GM23338 (cell line): ENCODE measurements at regions not wholly inside any gene's neighbourhood (a gene's known extent, or its start where the extent isn't known, plus 50 kb on each side); places are given as distances from the start of the nearest gene placed in this dataset.

Experiments
- CREB1 ChIP-seq: fragments of 250-450 bp; sonication (Bioruptor Pico); IDR thresholded peaks from 2 replicates; pipeline ENCODE4 v1.5.0; 2020; ENCODE audit warnings: low read depth, mild to moderate bottlenecking, moderate library complexity
- EZH2 ChIP-seq: fragments of 200-600 bp; sonication (generic); IDR thresholded peaks from one replicate; pipeline ENCODE4 v1.8.0; 2017; ENCODE audit warnings: antibody characterized with exemption, mild to moderate bottlenecking, low read depth; ENCODE audit not compliant: unreplicated experiment
- EZH2phosphoT487 ChIP-seq: fragments of 200-600 bp; sonication (generic); IDR thresholded peaks from one replicate; pipeline ENCODE4 v1.8.1; 2018; ENCODE audit warnings: antibody characterized with exemption; ENCODE audit not compliant: unreplicated experiment
- JUNB ChIP-seq: IDR thresholded peaks from one replicate; pipeline ENCODE4 v1.6.1; 2016; ENCODE audit warnings: antibody characterized with exemption; ENCODE audit not compliant: unreplicated experiment
- NANOG ChIP-seq: IDR thresholded peaks from 2 replicates; pipeline ENCODE4 v1.6.1; 2016; ENCODE audit warnings: antibody characterized with exemption, borderline replicate concordance
- POLR2AphosphoS5 ChIP-seq: IDR thresholded peaks from 2 replicates; pipeline ENCODE4 v1.6.1; 2016; ENCODE audit warnings: antibody characterized with exemption, low read depth
- STAT1 ChIP-seq: IDR thresholded peaks from one replicate; pipeline ENCODE4 v1.6.1; 2016; ENCODE audit warnings: antibody characterized with exemption; ENCODE audit not compliant: unreplicated experiment
- ZNF114 ChIP-seq: fragments of 250-450 bp; sonication (Bioruptor Pico); IDR thresholded peaks from 2 replicates; pipeline ENCODE4 v1.5.0; 2020; ENCODE audit warnings: mild to moderate bottlenecking, moderate library complexity
- ZNF331 ChIP-seq: fragments of 250-450 bp; sonication (Bioruptor Pico); IDR thresholded peaks from 2 replicates; pipeline ENCODE4 v1.5.0; 2020; ENCODE audit warnings: low read depth, mild to moderate bottlenecking, moderate library complexity
- TF ChIP-seq, protein P1 (sequence below), 2 experiments: fragments of 200-600 bp in 1 of 2; sonication (generic) in 1 of 2; conservative IDR thresholded peaks; 2 replicates each; pipeline versions ENCODE4 v1.5.1 to v1.6.1; 2016 to 2017; ENCODE audit warnings: antibody characterized with exemption in 2 of 2, low read depth in 2 of 2, mild to moderate bottlenecking in 2 of 2, moderate library complexity in 1 of 2
- TF ChIP-seq, protein P2 (sequence below): IDR thresholded peaks from one replicate; pipeline ENCODE4 v1.6.1; 2018; ENCODE audit warnings: antibody characterized with exemption; ENCODE audit not compliant: unreplicated experiment
- TF ChIP-seq, protein P3 (sequence below): IDR thresholded peaks from 2 replicates; pipeline ENCODE4 v1.6.1; 2016; ENCODE audit warnings: antibody characterized with exemption
- TF ChIP-seq, protein P4 (sequence below): fragments of 250-450 bp; sonication (Bioruptor Pico); IDR thresholded peaks from 2 replicates; pipeline ENCODE4 v1.5.0; 2020; ENCODE audit warnings: mild to moderate bottlenecking, moderate library complexity

DNA sequence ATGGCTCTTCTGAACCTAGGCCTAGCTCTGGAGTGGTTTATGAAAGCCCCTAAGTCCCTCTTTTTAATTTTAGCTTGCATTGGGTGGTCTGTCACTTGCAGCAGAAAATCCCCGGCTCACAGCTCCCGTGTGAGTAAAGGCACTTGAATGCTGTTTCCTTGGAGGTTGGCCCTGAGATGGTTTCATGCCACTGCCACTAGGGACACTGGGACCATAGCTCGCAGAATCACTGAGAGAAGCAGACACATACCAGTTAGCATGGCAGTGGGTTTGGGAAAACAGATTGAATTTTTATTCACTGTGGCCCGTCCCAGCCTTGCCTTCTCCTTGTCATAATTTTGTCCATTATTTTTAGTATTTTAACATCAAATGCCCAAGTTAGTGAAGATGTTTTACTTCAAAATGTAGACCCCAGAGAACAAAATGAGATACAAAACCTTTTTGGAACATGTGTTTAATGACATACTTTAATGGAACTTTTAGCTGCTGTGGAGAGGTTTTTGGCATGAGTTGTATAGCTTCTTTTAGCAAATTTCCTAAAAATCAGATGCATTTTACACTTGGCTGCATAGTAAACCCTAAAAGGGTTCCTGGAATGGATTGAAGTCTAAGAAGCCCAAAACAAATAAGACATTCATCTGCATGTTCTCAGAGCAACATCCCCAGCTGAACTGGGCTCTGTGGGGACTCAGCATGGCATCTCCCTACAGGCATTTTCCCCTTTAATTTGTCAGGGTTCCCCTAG, 259.7 kb upstream of the PITRM1 start:
- TF ChIP-seq, protein P1, sequence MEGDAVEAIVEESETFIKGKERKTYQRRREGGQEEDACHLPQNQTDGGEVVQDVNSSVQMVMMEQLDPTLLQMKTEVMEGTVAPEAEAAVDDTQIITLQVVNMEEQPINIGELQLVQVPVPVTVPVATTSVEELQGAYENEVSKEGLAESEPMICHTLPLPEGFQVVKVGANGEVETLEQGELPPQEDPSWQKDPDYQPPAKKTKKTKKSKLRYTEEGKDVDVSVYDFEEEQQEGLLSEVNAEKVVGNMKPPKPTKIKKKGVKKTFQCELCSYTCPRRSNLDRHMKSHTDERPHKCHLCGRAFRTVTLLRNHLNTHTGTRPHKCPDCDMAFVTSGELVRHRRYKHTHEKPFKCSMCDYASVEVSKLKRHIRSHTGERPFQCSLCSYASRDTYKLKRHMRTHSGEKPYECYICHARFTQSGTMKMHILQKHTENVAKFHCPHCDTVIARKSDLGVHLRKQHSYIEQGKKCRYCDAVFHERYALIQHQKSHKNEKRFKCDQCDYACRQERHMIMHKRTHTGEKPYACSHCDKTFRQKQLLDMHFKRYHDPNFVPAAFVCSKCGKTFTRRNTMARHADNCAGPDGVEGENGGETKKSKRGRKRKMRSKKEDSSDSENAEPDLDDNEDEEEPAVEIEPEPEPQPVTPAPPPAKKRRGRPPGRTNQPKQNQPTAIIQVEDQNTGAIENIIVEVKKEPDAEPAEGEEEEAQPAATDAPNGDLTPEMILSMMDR (conservative IDR thresholded peaks at IDR 0.05; ENCODE audit: low read depth in 2 of 2) = no peak
- no peak for TF ChIP-seq EZH2
- TF ChIP-seq EZH2phosphoT487 = no peak
- no peak for TF ChIP-seq POLR2AphosphoS5
- TF ChIP-seq, protein P2, sequence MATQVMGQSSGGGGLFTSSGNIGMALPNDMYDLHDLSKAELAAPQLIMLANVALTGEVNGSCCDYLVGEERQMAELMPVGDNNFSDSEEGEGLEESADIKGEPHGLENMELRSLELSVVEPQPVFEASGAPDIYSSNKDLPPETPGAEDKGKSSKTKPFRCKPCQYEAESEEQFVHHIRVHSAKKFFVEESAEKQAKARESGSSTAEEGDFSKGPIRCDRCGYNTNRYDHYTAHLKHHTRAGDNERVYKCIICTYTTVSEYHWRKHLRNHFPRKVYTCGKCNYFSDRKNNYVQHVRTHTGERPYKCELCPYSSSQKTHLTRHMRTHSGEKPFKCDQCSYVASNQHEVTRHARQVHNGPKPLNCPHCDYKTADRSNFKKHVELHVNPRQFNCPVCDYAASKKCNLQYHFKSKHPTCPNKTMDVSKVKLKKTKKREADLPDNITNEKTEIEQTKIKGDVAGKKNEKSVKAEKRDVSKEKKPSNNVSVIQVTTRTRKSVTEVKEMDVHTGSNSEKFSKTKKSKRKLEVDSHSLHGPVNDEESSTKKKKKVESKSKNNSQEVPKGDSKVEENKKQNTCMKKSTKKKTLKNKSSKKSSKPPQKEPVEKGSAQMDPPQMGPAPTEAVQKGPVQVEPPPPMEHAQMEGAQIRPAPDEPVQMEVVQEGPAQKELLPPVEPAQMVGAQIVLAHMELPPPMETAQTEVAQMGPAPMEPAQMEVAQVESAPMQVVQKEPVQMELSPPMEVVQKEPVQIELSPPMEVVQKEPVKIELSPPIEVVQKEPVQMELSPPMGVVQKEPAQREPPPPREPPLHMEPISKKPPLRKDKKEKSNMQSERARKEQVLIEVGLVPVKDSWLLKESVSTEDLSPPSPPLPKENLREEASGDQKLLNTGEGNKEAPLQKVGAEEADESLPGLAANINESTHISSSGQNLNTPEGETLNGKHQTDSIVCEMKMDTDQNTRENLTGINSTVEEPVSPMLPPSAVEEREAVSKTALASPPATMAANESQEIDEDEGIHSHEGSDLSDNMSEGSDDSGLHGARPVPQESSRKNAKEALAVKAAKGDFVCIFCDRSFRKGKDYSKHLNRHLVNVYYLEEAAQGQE = no peak
- no peak for TF ChIP-seq STAT1
- no peak for TF ChIP-seq JUNB
- TF ChIP-seq, protein P3, sequence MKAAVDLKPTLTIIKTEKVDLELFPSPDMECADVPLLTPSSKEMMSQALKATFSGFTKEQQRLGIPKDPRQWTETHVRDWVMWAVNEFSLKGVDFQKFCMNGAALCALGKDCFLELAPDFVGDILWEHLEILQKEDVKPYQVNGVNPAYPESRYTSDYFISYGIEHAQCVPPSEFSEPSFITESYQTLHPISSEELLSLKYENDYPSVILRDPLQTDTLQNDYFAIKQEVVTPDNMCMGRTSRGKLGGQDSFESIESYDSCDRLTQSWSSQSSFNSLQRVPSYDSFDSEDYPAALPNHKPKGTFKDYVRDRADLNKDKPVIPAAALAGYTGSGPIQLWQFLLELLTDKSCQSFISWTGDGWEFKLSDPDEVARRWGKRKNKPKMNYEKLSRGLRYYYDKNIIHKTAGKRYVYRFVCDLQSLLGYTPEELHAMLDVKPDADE = no peak
- TF ChIP-seq, protein P4, sequence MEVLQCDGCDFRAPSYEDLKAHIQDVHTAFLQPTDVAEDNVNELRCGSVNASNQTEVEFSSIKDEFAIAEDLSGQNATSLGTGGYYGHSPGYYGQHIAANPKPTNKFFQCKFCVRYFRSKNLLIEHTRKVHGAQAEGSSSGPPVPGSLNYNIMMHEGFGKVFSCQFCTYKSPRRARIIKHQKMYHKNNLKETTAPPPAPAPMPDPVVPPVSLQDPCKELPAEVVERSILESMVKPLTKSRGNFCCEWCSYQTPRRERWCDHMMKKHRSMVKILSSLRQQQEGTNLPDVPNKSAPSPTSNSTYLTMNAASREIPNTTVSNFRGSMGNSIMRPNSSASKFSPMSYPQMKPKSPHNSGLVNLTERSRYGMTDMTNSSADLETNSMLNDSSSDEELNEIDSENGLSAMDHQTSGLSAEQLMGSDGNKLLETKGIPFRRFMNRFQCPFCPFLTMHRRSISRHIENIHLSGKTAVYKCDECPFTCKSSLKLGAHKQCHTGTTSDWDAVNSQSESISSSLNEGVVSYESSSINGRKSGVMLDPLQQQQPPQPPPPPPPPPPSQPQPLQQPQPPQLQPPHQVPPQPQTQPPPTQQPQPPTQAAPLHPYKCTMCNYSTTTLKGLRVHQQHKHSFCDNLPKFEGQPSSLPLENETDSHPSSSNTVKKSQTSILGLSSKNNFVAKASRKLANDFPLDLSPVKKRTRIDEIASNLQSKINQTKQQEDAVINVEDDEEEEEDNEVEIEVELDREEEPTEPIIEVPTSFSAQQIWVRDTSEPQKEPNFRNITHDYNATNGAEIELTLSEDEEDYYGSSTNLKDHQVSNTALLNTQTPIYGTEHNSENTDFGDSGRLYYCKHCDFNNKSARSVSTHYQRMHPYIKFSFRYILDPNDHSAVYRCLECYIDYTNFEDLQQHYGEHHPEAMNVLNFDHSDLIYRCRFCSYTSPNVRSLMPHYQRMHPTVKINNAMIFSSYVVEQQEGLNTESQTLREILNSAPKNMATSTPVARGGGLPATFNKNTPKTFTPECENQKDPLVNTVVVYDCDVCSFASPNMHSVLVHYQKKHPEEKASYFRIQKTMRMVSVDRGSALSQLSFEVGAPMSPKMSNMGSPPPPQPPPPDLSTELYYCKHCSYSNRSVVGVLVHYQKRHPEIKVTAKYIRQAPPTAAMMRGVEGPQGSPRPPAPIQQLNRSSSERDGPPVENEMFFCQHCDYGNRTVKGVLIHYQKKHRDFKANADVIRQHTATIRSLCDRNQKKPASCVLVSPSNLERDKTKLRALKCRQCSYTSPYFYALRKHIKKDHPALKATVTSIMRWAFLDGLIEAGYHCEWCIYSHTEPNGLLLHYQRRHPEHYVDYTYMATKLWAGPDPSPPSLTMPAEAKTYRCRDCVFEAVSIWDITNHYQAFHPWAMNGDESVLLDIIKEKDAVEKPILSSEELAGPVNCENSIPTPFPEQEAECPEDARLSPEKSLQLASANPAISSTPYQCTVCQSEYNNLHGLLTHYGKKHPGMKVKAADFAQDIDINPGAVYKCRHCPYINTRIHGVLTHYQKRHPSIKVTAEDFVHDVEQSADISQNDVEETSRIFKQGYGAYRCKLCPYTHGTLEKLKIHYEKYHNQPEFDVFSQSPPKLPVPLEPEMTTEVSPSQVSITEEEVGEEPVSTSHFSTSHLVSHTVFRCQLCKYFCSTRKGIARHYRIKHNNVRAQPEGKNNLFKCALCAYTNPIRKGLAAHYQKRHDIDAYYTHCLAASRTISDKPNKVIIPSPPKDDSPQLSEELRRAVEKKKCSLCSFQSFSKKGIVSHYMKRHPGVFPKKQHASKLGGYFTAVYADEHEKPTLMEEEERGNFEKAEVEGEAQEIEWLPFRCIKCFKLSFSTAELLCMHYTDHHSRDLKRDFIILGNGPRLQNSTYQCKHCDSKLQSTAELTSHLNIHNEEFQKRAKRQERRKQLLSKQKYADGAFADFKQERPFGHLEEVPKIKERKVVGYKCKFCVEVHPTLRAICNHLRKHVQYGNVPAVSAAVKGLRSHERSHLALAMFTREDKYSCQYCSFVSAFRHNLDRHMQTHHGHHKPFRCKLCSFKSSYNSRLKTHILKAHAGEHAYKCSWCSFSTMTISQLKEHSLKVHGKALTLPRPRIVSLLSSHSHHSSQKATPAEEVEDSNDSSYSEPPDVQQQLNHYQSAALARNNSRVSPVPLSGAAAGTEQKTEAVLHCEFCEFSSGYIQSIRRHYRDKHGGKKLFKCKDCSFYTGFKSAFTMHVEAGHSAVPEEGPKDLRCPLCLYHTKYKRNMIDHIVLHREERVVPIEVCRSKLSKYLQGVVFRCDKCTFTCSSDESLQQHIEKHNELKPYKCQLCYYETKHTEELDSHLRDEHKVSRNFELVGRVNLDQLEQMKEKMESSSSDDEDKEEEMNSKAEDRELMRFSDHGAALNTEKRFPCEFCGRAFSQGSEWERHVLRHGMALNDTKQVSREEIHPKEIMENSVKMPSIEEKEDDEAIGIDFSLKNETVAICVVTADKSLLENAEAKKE (CRISPR knock-in tag) = no peak
- TF ChIP-seq ZNF114 (CRISPR knock-in tag) = no peak
- no peak for TF ChIP-seq CREB1
- no peak for TF ChIP-seq NANOG
- TF ChIP-seq ZNF331 = no peak
